ENCODE measurements at regions not wholly inside any gene's neighbourhood (a gene's known extent, or its start where the extent isn't known, plus 50 kb on each side); places are given as distances from the start of the nearest gene placed in this dataset.

DNA sequence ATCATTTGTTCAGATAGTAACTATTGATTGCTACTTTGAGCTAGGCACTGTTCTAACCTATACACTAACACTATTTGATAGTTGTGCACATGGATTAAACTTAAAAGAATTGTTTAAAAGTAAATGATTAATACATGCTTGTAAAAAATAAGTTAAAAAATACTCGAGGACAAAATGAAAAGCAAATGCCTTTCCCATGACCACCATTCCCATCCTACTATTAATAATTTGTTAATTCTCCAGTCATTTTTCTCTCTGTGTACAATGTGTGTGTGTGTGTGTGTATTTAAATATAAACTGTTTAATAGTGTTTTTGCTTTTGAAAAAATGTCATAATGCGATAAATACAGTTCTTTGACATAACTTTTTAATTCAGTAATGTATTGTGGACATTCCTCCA lies 78.7 kb upstream of the KCNMB2 start:
- TF ChIP-seq POLR2A (IDR thresholded peaks at IDR 0.05) (no peak), POLR2AphosphoS5 (IDR thresholded peaks at IDR 0.05) (no peak)
- TF ChIP-seq, protein P1, sequence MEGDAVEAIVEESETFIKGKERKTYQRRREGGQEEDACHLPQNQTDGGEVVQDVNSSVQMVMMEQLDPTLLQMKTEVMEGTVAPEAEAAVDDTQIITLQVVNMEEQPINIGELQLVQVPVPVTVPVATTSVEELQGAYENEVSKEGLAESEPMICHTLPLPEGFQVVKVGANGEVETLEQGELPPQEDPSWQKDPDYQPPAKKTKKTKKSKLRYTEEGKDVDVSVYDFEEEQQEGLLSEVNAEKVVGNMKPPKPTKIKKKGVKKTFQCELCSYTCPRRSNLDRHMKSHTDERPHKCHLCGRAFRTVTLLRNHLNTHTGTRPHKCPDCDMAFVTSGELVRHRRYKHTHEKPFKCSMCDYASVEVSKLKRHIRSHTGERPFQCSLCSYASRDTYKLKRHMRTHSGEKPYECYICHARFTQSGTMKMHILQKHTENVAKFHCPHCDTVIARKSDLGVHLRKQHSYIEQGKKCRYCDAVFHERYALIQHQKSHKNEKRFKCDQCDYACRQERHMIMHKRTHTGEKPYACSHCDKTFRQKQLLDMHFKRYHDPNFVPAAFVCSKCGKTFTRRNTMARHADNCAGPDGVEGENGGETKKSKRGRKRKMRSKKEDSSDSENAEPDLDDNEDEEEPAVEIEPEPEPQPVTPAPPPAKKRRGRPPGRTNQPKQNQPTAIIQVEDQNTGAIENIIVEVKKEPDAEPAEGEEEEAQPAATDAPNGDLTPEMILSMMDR (IDR thresholded peaks at IDR 0.05), result no peak
